Breast epithelium (tissue), 3 donors: ENCODE measurements at regions not wholly inside any gene's neighbourhood (a gene's known extent, or its start where the extent isn't known, plus 50 kb on each side); places are given as distances from the start of the nearest gene placed in this dataset.

ENCODE experiments used
- CTCF ChIP-seq, 3 donors: fragments of 450-650 bp; IDR thresholded peaks; one replicate each; pipeline ENCODE4 v1.5.1; 2016 to 2017; ENCODE audit warnings: antibody characterized with exemption in 3 of 3, mild to moderate bottlenecking in 3 of 3, moderate library complexity in 3 of 3
- POLR2A ChIP-seq: fragments of 450-650 bp; IDR thresholded peaks from one replicate; pipeline ENCODE4 v1.6.1; 2016; ENCODE audit warnings: antibody characterized with exemption, mild to moderate bottlenecking, moderate library complexity

GRCh38 chr12:58547217-58547616 lies 373.1 kb downstream of the LRIG3 start:
- no peak for TF ChIP-seq CTCF (IDR thresholded peaks at IDR 0.05)
- TF ChIP-seq POLR2A = no peak
